GM19351 (cell line): ENCODE measurements at regions not wholly inside any gene's neighbourhood (a gene's known extent, or its start where the extent isn't known, plus 50 kb on each side); places are given as distances from the start of the nearest gene placed in this dataset.
A peak's percentile ranks its signal among the peaks of the same experiment; 100 is the strongest.

ENCODE experiments used
- ATAC-seq: cut with Tn5 transposase; IDR thresholded peaks from one replicate; pipeline ENCODE4 v1.9.1; 2021; ENCODE audit warnings: mild to moderate bottlenecking, moderate library complexity; ENCODE audit not compliant: unreplicated experiment

GRCh38 chr13:39892721-39893685 is 237.5 kb downstream of the COG6 start:
- ATAC-seq = no peak

GRCh38 chr13:39893808-39894207 is 238.3 kb downstream of the COG6 start:
- ATAC-seq = no peak

- ATAC-seq = no peak
Observed at GRCh38 chr13:39894586-39894985, 239.1 kb downstream of the COG6 start.

- ATAC-seq = no peak
Observed at GRCh38 chr13:39895254-39895653, 239.8 kb downstream of the COG6 start.

- ATAC-seq = no peak
Observed at GRCh38 chr13:39897636-39898035, 242.2 kb downstream of the COG6 start.

- no peak for ATAC-seq
Observed at GRCh38 chr13:39900106-39900750, 244.8 kb downstream of the COG6 start.

- no peak for ATAC-seq
Observed at GRCh38 chr13:39904959-39905358, 249.5 kb downstream of the COG6 start.

- ATAC-seq = no peak
Observed at GRCh38 chr13:39909634-39910033, 254.2 kb downstream of the COG6 start.

GRCh38 chr13:39910041-39910440 is 254.6 kb downstream of the COG6 start:
- ATAC-seq = no peak

GRCh38 chr13:39910833-39911232 is 255.4 kb downstream of the COG6 start:
- ATAC-seq = no peak

- ATAC-seq = no peak
Observed at GRCh38 chr13:39913339-39913738, 257.9 kb downstream of the COG6 start.

GRCh38 chr13:39913928-39914327 is 258.5 kb downstream of the COG6 start:
- no peak for ATAC-seq

- no peak for ATAC-seq
Observed at GRCh38 chr13:39915418-39915817, 260.0 kb downstream of the COG6 start.

- no peak for ATAC-seq
Observed at GRCh38 chr13:39916330-39916729, 260.9 kb downstream of the COG6 start.

GRCh38 chr13:39918620-39919236 is 263.3 kb downstream of the COG6 start:
- no peak for ATAC-seq

GRCh38 chr13:39920613-39921012 is 265.2 kb downstream of the COG6 start:
- no peak for ATAC-seq

- no peak for ATAC-seq
Observed at GRCh38 chr13:39926345-39926744, 270.9 kb downstream of the COG6 start.

- no peak for ATAC-seq
Observed at GRCh38 chr13:39928261-39928660, 272.8 kb downstream of the COG6 start.

- no peak for ATAC-seq
Observed at GRCh38 chr13:39929583-39929982, 274.1 kb downstream of the COG6 start.

GRCh38 chr13:39930060-39930459 is 274.6 kb downstream of the COG6 start:
- no peak for ATAC-seq

- ATAC-seq = peak; percentile 48
Observed at GRCh38 chr13:39930544-39931444, 275.3 kb downstream of the COG6 start.
